Gastroesophageal sphincter (tissue), 3 donors: ENCODE measurements at regions not wholly inside any gene's neighbourhood (a gene's known extent, or its start where the extent isn't known, plus 50 kb on each side); places are given as distances from the start of the nearest gene placed in this dataset.

Experiments used
- EP300 ChIP-seq: sonication (generic); formaldehyde crosslinking; IDR thresholded peaks from one replicate; pipeline ENCODE4 v1.6.1; 2017; ENCODE audit warnings: antibody characterized with exemption, mild to moderate bottlenecking
- TF ChIP-seq, protein P1 (sequence below), 4 experiments: fragments of 200-600 bp in 2 of 4; fragments of 450-650 bp in 2 of 4; sonication (generic) in 1 of 4; IDR thresholded peaks; one replicate each; pipeline ENCODE4 v1.5.1; 2017 to 2019; ENCODE audit warnings: antibody characterized with exemption in 4 of 4, mild to moderate bottlenecking in 2 of 4, moderate library complexity in 2 of 4

DNA sequence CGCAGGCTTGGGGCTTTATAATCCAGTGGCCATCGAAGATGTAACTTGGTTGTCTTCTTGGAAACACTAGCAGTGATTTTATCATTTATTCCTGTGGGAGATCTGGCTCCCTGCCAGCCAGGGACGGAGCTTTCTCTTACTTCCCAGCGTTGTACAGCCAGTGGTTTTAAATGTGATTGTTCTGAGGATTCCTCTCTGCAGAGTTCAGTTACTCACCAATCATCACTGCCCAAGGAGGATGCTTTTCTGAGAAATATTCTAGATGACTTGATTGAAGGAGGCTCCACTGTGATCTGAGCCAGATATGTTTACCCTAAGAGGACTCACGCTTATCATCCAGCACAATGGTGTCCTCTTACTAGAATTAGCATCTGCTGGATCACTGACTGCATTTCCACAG is 744.3 kb downstream of the RNF144A start:
- TF ChIP-seq, protein P1, sequence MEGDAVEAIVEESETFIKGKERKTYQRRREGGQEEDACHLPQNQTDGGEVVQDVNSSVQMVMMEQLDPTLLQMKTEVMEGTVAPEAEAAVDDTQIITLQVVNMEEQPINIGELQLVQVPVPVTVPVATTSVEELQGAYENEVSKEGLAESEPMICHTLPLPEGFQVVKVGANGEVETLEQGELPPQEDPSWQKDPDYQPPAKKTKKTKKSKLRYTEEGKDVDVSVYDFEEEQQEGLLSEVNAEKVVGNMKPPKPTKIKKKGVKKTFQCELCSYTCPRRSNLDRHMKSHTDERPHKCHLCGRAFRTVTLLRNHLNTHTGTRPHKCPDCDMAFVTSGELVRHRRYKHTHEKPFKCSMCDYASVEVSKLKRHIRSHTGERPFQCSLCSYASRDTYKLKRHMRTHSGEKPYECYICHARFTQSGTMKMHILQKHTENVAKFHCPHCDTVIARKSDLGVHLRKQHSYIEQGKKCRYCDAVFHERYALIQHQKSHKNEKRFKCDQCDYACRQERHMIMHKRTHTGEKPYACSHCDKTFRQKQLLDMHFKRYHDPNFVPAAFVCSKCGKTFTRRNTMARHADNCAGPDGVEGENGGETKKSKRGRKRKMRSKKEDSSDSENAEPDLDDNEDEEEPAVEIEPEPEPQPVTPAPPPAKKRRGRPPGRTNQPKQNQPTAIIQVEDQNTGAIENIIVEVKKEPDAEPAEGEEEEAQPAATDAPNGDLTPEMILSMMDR (IDR thresholded peaks at IDR 0.05): no peak
- TF ChIP-seq EP300: no peak
